HL-60 (cell line): ENCODE measurements at regions not wholly inside any gene's neighbourhood (a gene's known extent, or its start where the extent isn't known, plus 50 kb on each side); places are given as distances from the start of the nearest gene placed in this dataset.

ENCODE experiments used
- REST ChIP-seq: IDR thresholded peaks from 2 replicates; pipeline ENCODE4 v1.6.1; 2012; ENCODE audit warnings: low read depth; ENCODE audit not compliant: insufficient replicate concordance
- SPI1 ChIP-seq: IDR thresholded peaks from 2 replicates; pipeline ENCODE4 v1.6.1; 2012; ENCODE audit warnings: low read depth, mild to moderate bottlenecking, borderline replicate concordance

DNA sequence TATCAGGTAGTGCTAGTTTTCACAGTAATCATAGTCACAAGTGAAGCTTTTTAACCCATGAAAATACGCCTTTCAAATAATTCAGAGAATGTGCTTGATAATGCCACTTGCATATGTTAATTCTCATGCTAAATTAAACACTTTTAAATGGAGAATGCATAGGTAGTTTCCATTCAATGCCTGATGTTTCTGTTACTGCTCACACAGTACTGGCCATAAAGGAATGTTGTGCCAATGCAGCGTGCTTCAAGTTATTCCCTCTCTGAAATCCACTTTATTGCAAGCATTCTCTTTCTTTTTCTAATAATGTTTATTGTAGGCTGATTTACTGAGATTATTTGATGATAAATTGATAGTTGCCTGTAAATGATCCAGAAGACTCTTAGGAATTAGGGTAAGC is 513.0 kb upstream of the KLF12 start:
- TF ChIP-seq SPI1 = no peak
- no peak for TF ChIP-seq REST
